Lower leg skin (tissue), 4 donors: ENCODE measurements at regions not wholly inside any gene's neighbourhood (a gene's known extent, or its start where the extent isn't known, plus 50 kb on each side); places are given as distances from the start of the nearest gene placed in this dataset.
"Not testable (repeated sequence)": the region's sequence is repeated elsewhere in the genome, so short reads cannot be mapped to it uniquely, and the experiment has no call there.

Source experiments
- DNase-seq, 2 donors: peaks; one replicate each; pipeline ENCODE4 v3.0.0-alpha.2; 2019; ENCODE audit warnings: low spot score in 2 of 2
- H3K4me3 ChIP-seq: fragments of 200-600 bp; sonication (generic); 2 replicates; pipeline ENCODE4 v1.5.1; 2017; ENCODE audit warnings: mild to moderate bottlenecking, low read depth; ENCODE audit not compliant: poor library complexity, severe bottlenecking
- POLR2A ChIP-seq, 2 donors: fragments of 450-650 bp; IDR thresholded peaks; one replicate each; pipeline ENCODE4 v1.6.1; 2016 to 2017; ENCODE audit warnings: antibody characterized with exemption in 2 of 2, mild to moderate bottlenecking in 1 of 2, moderate library complexity in 1 of 2
- WGBS, 2 donors: methylation state at CpG; one replicate each; pipeline ENCODE4 v1.1.5; 2018; 5-methylcytosine and 5-hydroxymethylcytosine counted together
- intact Hi-C: fragments of 100-400 bp; cut with DNase I; formaldehyde crosslinking; loops from one replicate; pipeline ENCODE4 v1.15.0; 2023; ENCODE audit warnings: low total_unique reads
- TF ChIP-seq, protein P1 (sequence below), 3 donors: fragments of 450-650 bp; IDR thresholded peaks; one replicate each; pipeline ENCODE4 v1.5.1; 2016; ENCODE audit warnings: antibody characterized with exemption in 3 of 3, mild to moderate bottlenecking in 3 of 3, moderate library complexity in 2 of 3

DNA sequence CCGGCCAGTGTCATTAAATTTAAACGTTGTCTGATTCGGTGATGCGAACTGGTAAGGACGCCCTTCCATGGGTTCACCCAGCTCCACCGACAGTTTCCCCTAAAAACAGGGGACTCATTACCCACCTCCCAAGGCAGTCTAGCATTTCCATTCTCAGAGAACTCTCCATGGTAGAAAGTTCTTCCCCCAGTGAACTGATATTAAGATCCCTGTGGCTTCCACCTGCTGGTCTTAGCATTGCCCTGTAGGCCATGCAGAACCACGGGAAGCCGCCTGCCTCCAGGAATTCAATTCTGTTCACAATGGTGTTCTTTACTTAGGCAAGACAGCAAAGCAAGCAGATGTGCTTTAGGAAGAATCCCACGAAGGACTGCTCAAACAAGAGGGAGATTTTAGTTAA lies 128.9 kb upstream of the NANOS1 start:
- no peak overlapping the region for H3K4me3 ChIP-seq
- no peak for TF ChIP-seq POLR2A (IDR thresholded peaks at IDR 0.05)
- TF ChIP-seq, protein P1, sequence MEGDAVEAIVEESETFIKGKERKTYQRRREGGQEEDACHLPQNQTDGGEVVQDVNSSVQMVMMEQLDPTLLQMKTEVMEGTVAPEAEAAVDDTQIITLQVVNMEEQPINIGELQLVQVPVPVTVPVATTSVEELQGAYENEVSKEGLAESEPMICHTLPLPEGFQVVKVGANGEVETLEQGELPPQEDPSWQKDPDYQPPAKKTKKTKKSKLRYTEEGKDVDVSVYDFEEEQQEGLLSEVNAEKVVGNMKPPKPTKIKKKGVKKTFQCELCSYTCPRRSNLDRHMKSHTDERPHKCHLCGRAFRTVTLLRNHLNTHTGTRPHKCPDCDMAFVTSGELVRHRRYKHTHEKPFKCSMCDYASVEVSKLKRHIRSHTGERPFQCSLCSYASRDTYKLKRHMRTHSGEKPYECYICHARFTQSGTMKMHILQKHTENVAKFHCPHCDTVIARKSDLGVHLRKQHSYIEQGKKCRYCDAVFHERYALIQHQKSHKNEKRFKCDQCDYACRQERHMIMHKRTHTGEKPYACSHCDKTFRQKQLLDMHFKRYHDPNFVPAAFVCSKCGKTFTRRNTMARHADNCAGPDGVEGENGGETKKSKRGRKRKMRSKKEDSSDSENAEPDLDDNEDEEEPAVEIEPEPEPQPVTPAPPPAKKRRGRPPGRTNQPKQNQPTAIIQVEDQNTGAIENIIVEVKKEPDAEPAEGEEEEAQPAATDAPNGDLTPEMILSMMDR (IDR thresholded peaks at IDR 0.05), result no peak
- intact Hi-C loops, result no loop called here
- 85 to 95% methylated on average over 9 of the region's 9 CpGs for WGBS, 2 donors
- no peak for DNase-seq

DNA sequence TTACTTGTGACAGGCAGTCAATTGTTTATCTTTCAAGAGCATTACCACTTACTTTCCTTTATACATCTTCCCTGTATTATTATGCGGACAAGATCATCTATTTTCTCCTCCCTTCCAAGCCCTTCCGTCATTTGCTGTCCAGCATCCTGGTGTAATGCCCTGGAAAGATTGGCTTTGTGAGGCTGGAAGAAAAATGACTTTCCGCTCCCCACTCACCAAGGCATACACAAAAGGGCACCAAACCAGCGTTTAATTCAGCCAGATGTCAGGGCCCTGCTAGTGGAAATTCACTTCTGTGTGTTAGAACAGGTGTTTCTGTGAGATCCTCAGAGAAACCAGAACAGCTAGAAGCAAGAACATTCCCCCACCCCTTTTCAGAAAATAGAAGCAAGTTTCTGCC lies 128.1 kb upstream of the NANOS1 start:
- 74 to 82% methylated on average over 4 of the region's 4 CpGs for WGBS, 2 donors
- intact Hi-C loops, result no loop called here
- no peak for DNase-seq
- H3K4me3 ChIP-seq, result no peak overlapping the region
- no peak for TF ChIP-seq POLR2A (IDR thresholded peaks at IDR 0.05)
- TF ChIP-seq, protein P1 (IDR thresholded peaks at IDR 0.05), result no peak

DNA sequence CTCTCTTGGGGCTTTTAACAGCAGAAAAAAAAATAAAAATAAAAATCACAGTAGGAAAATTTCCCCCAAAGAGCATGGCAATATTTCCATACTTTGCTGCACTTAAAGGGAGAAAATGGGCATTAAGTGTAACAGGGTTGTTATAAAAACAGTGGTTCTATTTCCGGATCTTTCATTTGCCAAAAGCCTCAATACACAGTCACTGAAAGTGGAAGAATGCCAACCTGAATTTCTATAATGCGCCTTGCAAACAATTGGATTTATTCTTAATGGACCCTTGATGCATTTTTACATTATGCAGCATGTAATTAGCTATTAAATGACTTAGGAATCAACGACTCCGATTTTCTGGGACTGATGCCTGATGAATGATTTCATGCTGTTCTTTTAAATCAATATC lies 127.6 kb upstream of the NANOS1 start:
- TF ChIP-seq POLR2A (IDR thresholded peaks at IDR 0.05), result no peak
- TF ChIP-seq, protein P1 (IDR thresholded peaks at IDR 0.05), result no peak
- no peak overlapping the region for H3K4me3 ChIP-seq
- WGBS, 2 donors, result 60 to 62% methylated on average over 4 of the region's 4 CpGs
- intact Hi-C loops, result no loop called here
- no peak for DNase-seq

DNA sequence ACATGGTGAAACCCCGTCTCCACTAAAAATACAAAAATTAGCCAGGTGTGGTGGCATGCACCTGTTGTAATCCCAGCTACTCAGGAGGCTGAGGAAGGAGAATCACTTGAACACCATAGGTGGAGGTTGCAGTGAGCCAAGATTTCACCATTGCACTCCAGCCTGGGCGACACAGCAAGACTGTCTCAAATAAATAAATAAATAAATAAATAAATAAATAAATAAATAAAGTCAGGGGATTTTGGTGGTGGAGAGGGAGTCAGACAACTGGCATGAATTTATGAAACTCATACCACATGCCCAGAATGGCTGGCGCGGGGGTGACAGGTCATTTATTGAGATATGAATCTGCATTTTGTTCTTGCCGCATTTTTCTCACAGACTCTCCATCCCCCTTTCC lies 126.9 kb upstream of the NANOS1 start:
- 88 to 94% methylated on average over 5 of the region's 5 CpGs for WGBS, 2 donors
- intact Hi-C loops, DNase-seq, H3K4me3 ChIP-seq: not testable (repeated sequence)

DNA sequence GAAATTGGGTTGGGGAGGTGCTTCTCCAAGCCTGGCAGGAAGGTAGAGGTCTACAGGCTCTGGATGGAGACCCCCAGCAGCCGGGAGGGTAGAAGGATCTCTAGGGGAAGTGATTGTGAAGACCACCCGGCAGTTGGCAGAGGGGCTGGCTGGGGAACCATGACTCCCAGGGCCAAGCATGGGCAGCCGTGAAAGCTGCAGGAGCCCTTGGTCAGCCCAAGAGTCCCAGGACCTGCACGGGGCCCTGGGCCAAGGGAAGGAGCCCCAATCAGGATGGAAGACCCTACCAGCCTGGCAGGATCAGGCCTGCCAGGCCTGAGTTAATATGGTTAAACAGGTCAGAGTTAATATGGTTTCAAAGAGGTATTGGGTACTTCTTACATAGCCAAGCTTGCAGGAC lies 126.3 kb upstream of the NANOS1 start:
- WGBS, 2 donors, result 89 to 96% methylated on average over 4 of the region's 4 CpGs
- no peak for TF ChIP-seq POLR2A (IDR thresholded peaks at IDR 0.05)
- TF ChIP-seq, protein P1 (IDR thresholded peaks at IDR 0.05), result no peak
- no peak for DNase-seq
- no peak overlapping the region for H3K4me3 ChIP-seq
- intact Hi-C loops, result no loop called here

DNA sequence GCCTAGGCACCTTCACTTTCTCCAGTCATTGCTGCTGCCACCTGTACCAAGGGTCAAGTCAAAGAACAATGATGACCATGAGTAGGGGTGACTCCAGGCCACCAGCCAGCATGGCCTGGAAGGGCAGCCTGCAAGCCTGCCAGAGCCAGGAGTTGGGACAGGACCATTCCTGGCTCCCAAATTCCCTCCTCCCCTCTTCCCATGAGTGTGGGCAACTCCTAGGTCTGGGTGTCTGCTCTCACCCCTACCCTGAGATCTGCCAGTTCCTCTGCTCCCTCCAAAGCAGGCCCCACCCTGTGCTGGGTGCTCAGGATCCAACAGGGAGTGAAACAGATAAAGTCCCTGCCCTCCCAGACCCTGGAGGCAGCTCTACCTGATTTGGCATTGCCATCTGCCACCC lies 125.8 kb upstream of the NANOS1 start:
- H3K4me3 ChIP-seq, result no peak overlapping the region
- intact Hi-C loops, result no loop called here
- TF ChIP-seq, protein P1 (IDR thresholded peaks at IDR 0.05), result no peak
- no peak for TF ChIP-seq POLR2A (IDR thresholded peaks at IDR 0.05)
- no peak for DNase-seq
